ENCODE measurements at regions not wholly inside any gene's neighbourhood (a gene's known extent, or its start where the extent isn't known, plus 50 kb on each side); places are given as distances from the start of the nearest gene placed in this dataset.
"Not testable (repeated sequence)": the region's sequence is repeated elsewhere in the genome, so short reads cannot be mapped to it uniquely, and the experiment has no call there.

GRCh38 chr11:90590286-90590685 lies 367.4 kb upstream of the CHORDC1 start:
- Histone ChIP-seq H3K36me3 (no peaks in the 10 kb centered on the region), H3K27ac (no peak overlapping the region), H3K4me3 (no peak overlapping the region), H3K27me3 (no peaks in the 10 kb centered on the region), H3K4me1 (no peaks in the 10 kb centered on the region), H3K9me3 (no peaks in the 10 kb centered on the region)
- ATAC-seq: no peak
- no peak for TF ChIP-seq CTCF (IDR thresholded peaks at IDR 0.05)
- TF ChIP-seq POLR2AphosphoS5 (IDR thresholded peaks at IDR 0.05): no peak
- TF ChIP-seq POLR2A (IDR thresholded peaks at IDR 0.05): no peak
- TF ChIP-seq EP300 (IDR thresholded peaks at IDR 0.05): no peak
- WGBS, 2 donors (ENCODE audit: low coverage in 1 of 2): 100% methylated on average over 1 of the region's 1 CpG

GRCh38 chr11:90589735-90590134 lies 366.9 kb upstream of the CHORDC1 start:
- Histone ChIP-seq H3K36me3 (no peaks in the 10 kb centered on the region), H3K4me3 (no peak overlapping the region), H3K9me3 (no peaks in the 10 kb centered on the region), H3K27ac (no peak overlapping the region), H3K27me3 (no peaks in the 10 kb centered on the region), H3K4me1 (no peaks in the 10 kb centered on the region)
- no peak for ATAC-seq
- TF ChIP-seq CTCF (IDR thresholded peaks at IDR 0.05): no peak
- no peak for TF ChIP-seq POLR2A (IDR thresholded peaks at IDR 0.05)
- TF ChIP-seq POLR2AphosphoS5 (IDR thresholded peaks at IDR 0.05): no peak
- no peak for TF ChIP-seq EP300 (IDR thresholded peaks at IDR 0.05)
- WGBS, 2 donors (ENCODE audit: low coverage in 1 of 2): 67 to 96% methylated on average over 2 of the region's 2 CpGs

GRCh38 chr11:90587896-90588295 lies 365.0 kb upstream of the CHORDC1 start:
- Histone ChIP-seq H3K4me3 (no peak overlapping the region), H3K36me3 (no peaks in the 10 kb centered on the region), H3K27me3 (no peaks in the 10 kb centered on the region), H3K9me3 (no peaks in the 10 kb centered on the region), H3K27ac (no peak overlapping the region), H3K4me1 (no peaks in the 10 kb centered on the region)
- WGBS, 2 donors (ENCODE audit: low coverage in 1 of 2): 92 to 100% methylated on average over 1 to 6 of the region's 7 CpGs
- no peak for ATAC-seq
- no peak for TF ChIP-seq CTCF (IDR thresholded peaks at IDR 0.05)
- TF ChIP-seq POLR2A (IDR thresholded peaks at IDR 0.05): no peak
- TF ChIP-seq POLR2AphosphoS5 (IDR thresholded peaks at IDR 0.05): no peak
- no peak for TF ChIP-seq EP300 (IDR thresholded peaks at IDR 0.05)

- TF ChIP-seq EP300 (IDR thresholded peaks at IDR 0.05) (no peak), POLR2A (IDR thresholded peaks at IDR 0.05) (no peak), CTCF (IDR thresholded peaks at IDR 0.05) (no peak), POLR2AphosphoS5 (IDR thresholded peaks at IDR 0.05) (no peak)
- Histone ChIP-seq H3K4me3 (no peak overlapping the region), H3K9me3 (no peaks in the 10 kb centered on the region), H3K27me3 (no peaks in the 10 kb centered on the region), H3K27ac (no peak overlapping the region), H3K36me3 (no peaks in the 10 kb centered on the region), H3K4me1 (no peaks in the 10 kb centered on the region)
- WGBS, 2 donors (ENCODE audit: low coverage in 1 of 2): 93 to 100% methylated on average over 1 of the region's 1 CpG
- no peak for ATAC-seq
Observed at GRCh38 chr11:90585491-90585890, 362.6 kb upstream of the CHORDC1 start.

GRCh38 chr11:90582999-90583398 lies 360.1 kb upstream of the CHORDC1 start:
- H3K4me1 ChIP-seq, H3K27me3 ChIP-seq, H3K4me3 ChIP-seq, H3K9me3 ChIP-seq, ATAC-seq, H3K36me3 ChIP-seq, H3K27ac ChIP-seq: not testable (repeated sequence)
- 100% methylated on average over 3 of the region's 7 CpGs; no CpG with 5 or more reads in 1 of the 2 donors for WGBS, 2 donors (ENCODE audit: low coverage in 1 of 2)

GRCh38 chr11:90564531-90564930 lies 341.7 kb upstream of the CHORDC1 start:
- whole genome bisulfite sequencing, 2 donors (ENCODE audit: low coverage in 1 of 2): 89 to 100% methylated on average over 1 of the region's 1 CpG
- no peaks in the 10 kb centered on the region for H3K36me3 ChIP-seq
- TF ChIP-seq POLR2A (IDR thresholded peaks at IDR 0.05) (no peak), CTCF (IDR thresholded peaks at IDR 0.05) (no peak), EP300 (IDR thresholded peaks at IDR 0.05) (no peak), POLR2AphosphoS5 (IDR thresholded peaks at IDR 0.05) (no peak)

More at GRCh38 chr11:90564531-90564930, 341.7 kb upstream of the CHORDC1 start:
- Histone ChIP-seq H3K4me3 (no peak overlapping the region), H3K9me3 (no peaks in the 10 kb centered on the region), H3K27ac (no peak overlapping the region), H3K27me3 (no peaks in the 10 kb centered on the region), H3K4me1 (no peaks in the 10 kb centered on the region)
- no peak for ATAC-seq
